ENCODE measurements at regions not wholly inside any gene's neighbourhood (a gene's known extent, or its start where the extent isn't known, plus 50 kb on each side); places are given as distances from the start of the nearest gene placed in this dataset.

- Mint-ChIP-seq H3K4me1 (no peaks in the 10 kb centered on the region), H3K36me3 (no peaks in the 10 kb centered on the region), H3K27ac (no peak overlapping the region), H3K9me3 (peaks cover 0 to 9% (median 3%) of the 10 kb centered on the region in 7 donors), H3K27me3 (no peaks in the 10 kb centered on the region), H3K4me3 (no peak overlapping the region)
- H3K27me3 ChIP-seq (ENCODE audit: control insufficient read depth, insufficient read depth, low read length): no peaks in the 10 kb centered on the region
- ATAC-seq (ENCODE audit: low read depth in 2 of 2): no peak
- DNase-seq: no peak
- peaks cover 0 to 8% of the 10 kb centered on the region in 2 experiments for H3K9me3 ChIP-seq (ENCODE audit: control insufficient read depth in 2 of 2, low read length in 2 of 2)
- H3K4me1 ChIP-seq (ENCODE audit: control insufficient read depth, insufficient read depth, low read length, poor library complexity, severe bottlenecking): no peaks in the 10 kb centered on the region
- H3K36me3 ChIP-seq (ENCODE audit: control insufficient read depth, insufficient read depth, low read length): no peaks in the 10 kb centered on the region
- no peak overlapping the region for H3K27ac ChIP-seq (ENCODE audit: insufficient read depth, low read length, poor library complexity, severe bottlenecking)
- H3K4me3 ChIP-seq (ENCODE audit: low read depth, low read length): no peak overlapping the region
These were observed 540.0 kb upstream of the CNTNAP5 start for GRCh38 chr2:123485056-123485455.

- ATAC-seq (ENCODE audit: low read depth in 2 of 2) (no peak), DNase-seq (no peak)
- Histone ChIP-seq H3K4me3 (ENCODE audit: low read depth, low read length) (no peak overlapping the region), H3K27me3 (ENCODE audit: control insufficient read depth, insufficient read depth, low read length) (no peaks in the 10 kb centered on the region), H3K4me1 (ENCODE audit: control insufficient read depth, insufficient read depth, low read length, poor library complexity, severe bottlenecking) (no peaks in the 10 kb centered on the region), H3K27ac (ENCODE audit: insufficient read depth, low read length, poor library complexity, severe bottlenecking) (no peak overlapping the region), H3K9me3 (ENCODE audit: control insufficient read depth in 2 of 2, low read length in 2 of 2) (peaks cover 0 to 3% of the 10 kb centered on the region in 2 experiments), H3K36me3 (ENCODE audit: control insufficient read depth, insufficient read depth, low read length) (no peaks in the 10 kb centered on the region)
- H3K36me3 Mint-ChIP-seq: no peaks in the 10 kb centered on the region
- no peaks in the 10 kb centered on the region for H3K4me1 Mint-ChIP-seq
- H3K4me3 Mint-ChIP-seq: no peak overlapping the region
- peaks cover 0 to 20% (median 7%) of the 10 kb centered on the region in 7 donors for H3K9me3 Mint-ChIP-seq
- H3K27ac Mint-ChIP-seq: no peak overlapping the region
- H3K27me3 Mint-ChIP-seq: no peaks in the 10 kb centered on the region
These were observed 531.4 kb upstream of the CNTNAP5 start for GRCh38 chr2:123493687-123494086.

GRCh38 chr2:123495241-123495640 is 529.8 kb upstream of the CNTNAP5 start:
- Histone ChIP-seq H3K4me3 (ENCODE audit: low read depth, low read length) (no peak overlapping the region), H3K9me3 (ENCODE audit: control insufficient read depth in 2 of 2, low read length in 2 of 2) (peaks cover 0 to 3% of the 10 kb centered on the region in 2 experiments), H3K27ac (ENCODE audit: insufficient read depth, low read length, poor library complexity, severe bottlenecking) (no peak overlapping the region), H3K27me3 (ENCODE audit: control insufficient read depth, insufficient read depth, low read length) (no peaks in the 10 kb centered on the region), H3K4me1 (ENCODE audit: control insufficient read depth, insufficient read depth, low read length, poor library complexity, severe bottlenecking) (no peaks in the 10 kb centered on the region), H3K36me3 (ENCODE audit: control insufficient read depth, insufficient read depth, low read length) (no peaks in the 10 kb centered on the region)
- DNase-seq: no peak
- H3K4me1 Mint-ChIP-seq: no peaks in the 10 kb centered on the region
- H3K27ac Mint-ChIP-seq: no peak overlapping the region
- H3K36me3 Mint-ChIP-seq: no peaks in the 10 kb centered on the region
- H3K9me3 Mint-ChIP-seq: peaks cover 0 to 20% (median 7%) of the 10 kb centered on the region in 7 donors
- no peak overlapping the region for H3K4me3 Mint-ChIP-seq
- ATAC-seq (ENCODE audit: low read depth in 2 of 2): no peak
- no peaks in the 10 kb centered on the region for H3K27me3 Mint-ChIP-seq

- H3K27me3 Mint-ChIP-seq: no peaks in the 10 kb centered on the region
- no peak overlapping the region for H3K4me3 Mint-ChIP-seq
- no peak for DNase-seq
- Histone ChIP-seq H3K36me3 (ENCODE audit: control insufficient read depth, insufficient read depth, low read length) (no peaks in the 10 kb centered on the region), H3K9me3 (ENCODE audit: control insufficient read depth in 2 of 2, low read length in 2 of 2) (peaks cover 0 to 3% of the 10 kb centered on the region in 2 experiments), H3K4me3 (ENCODE audit: low read depth, low read length) (no peak overlapping the region), H3K27ac (ENCODE audit: insufficient read depth, low read length, poor library complexity, severe bottlenecking) (no peak overlapping the region), H3K27me3 (ENCODE audit: control insufficient read depth, insufficient read depth, low read length) (no peaks in the 10 kb centered on the region), H3K4me1 (ENCODE audit: control insufficient read depth, insufficient read depth, low read length, poor library complexity, severe bottlenecking) (no peaks in the 10 kb centered on the region)
- peaks cover 0 to 14% (median 9%) of the 10 kb centered on the region in 7 donors for H3K9me3 Mint-ChIP-seq
- no peak for ATAC-seq (ENCODE audit: low read depth in 2 of 2)
- no peak overlapping the region for H3K27ac Mint-ChIP-seq
- H3K4me1 Mint-ChIP-seq: no peaks in the 10 kb centered on the region
- no peaks in the 10 kb centered on the region for H3K36me3 Mint-ChIP-seq
These were observed 524.7 kb upstream of the CNTNAP5 start for GRCh38 chr2:123500346-123500745.

- H3K36me3 Mint-ChIP-seq: no peaks in the 10 kb centered on the region
- H3K4me1 ChIP-seq (ENCODE audit: control insufficient read depth, insufficient read depth, low read length, poor library complexity, severe bottlenecking): no peaks in the 10 kb centered on the region
- ATAC-seq (ENCODE audit: low read depth in 2 of 2): no peak
These were observed 524.1 kb upstream of the CNTNAP5 start for GRCh38 chr2:123500988-123501387.

GRCh38 chr2:123502931-123503330 is 522.2 kb upstream of the CNTNAP5 start:
- H3K9me3 Mint-ChIP-seq: peaks cover 0 to 14% (median 4%) of the 10 kb centered on the region in 7 donors
- H3K9me3 ChIP-seq (ENCODE audit: control insufficient read depth in 2 of 2, low read length in 2 of 2): peaks cover 0 to 3% of the 10 kb centered on the region in 2 experiments
- no peaks in the 10 kb centered on the region for H3K4me1 Mint-ChIP-seq
- ATAC-seq (ENCODE audit: low read depth in 2 of 2): no peak
- no peaks in the 10 kb centered on the region for H3K27me3 ChIP-seq (ENCODE audit: control insufficient read depth, insufficient read depth, low read length)
- no peak overlapping the region for H3K27ac ChIP-seq (ENCODE audit: insufficient read depth, low read length, poor library complexity, severe bottlenecking)
- DNase-seq: no peak
- no peaks in the 10 kb centered on the region for H3K27me3 Mint-ChIP-seq
- no peaks in the 10 kb centered on the region for H3K4me1 ChIP-seq (ENCODE audit: control insufficient read depth, insufficient read depth, low read length, poor library complexity, severe bottlenecking)
- H3K27ac Mint-ChIP-seq: no peak overlapping the region
- no peak overlapping the region for H3K4me3 Mint-ChIP-seq
- no peaks in the 10 kb centered on the region for H3K36me3 ChIP-seq (ENCODE audit: control insufficient read depth, insufficient read depth, low read length)
- H3K4me3 ChIP-seq (ENCODE audit: low read depth, low read length): no peak overlapping the region
- H3K36me3 Mint-ChIP-seq: no peaks in the 10 kb centered on the region

More at GRCh38 chr2:123500988-123501387, 524.1 kb upstream of the CNTNAP5 start:
- Histone ChIP-seq H3K4me3 (ENCODE audit: low read depth, low read length) (no peak overlapping the region), H3K27me3 (ENCODE audit: control insufficient read depth, insufficient read depth, low read length) (no peaks in the 10 kb centered on the region), H3K9me3 (ENCODE audit: control insufficient read depth in 2 of 2, low read length in 2 of 2) (peaks cover 0 to 3% of the 10 kb centered on the region in 2 experiments), H3K36me3 (ENCODE audit: control insufficient read depth, insufficient read depth, low read length) (no peaks in the 10 kb centered on the region), H3K27ac (ENCODE audit: insufficient read depth, low read length, poor library complexity, severe bottlenecking) (no peak overlapping the region)
- Mint-ChIP-seq H3K9me3 (peaks cover 0 to 14% (median 9%) of the 10 kb centered on the region in 7 donors), H3K27ac (no peak overlapping the region), H3K4me3 (no peak overlapping the region), H3K4me1 (no peaks in the 10 kb centered on the region), H3K27me3 (no peaks in the 10 kb centered on the region)
- DNase-seq: no peak

- H3K4me1 ChIP-seq (ENCODE audit: control insufficient read depth, insufficient read depth, low read length, poor library complexity, severe bottlenecking): no peaks in the 10 kb centered on the region
- no peak overlapping the region for H3K27ac ChIP-seq (ENCODE audit: insufficient read depth, low read length, poor library complexity, severe bottlenecking)
- H3K36me3 Mint-ChIP-seq: no peaks in the 10 kb centered on the region
- ATAC-seq (ENCODE audit: low read depth in 2 of 2): no peak
- peaks cover 0 to 8% (median 4%) of the 10 kb centered on the region in 7 donors for H3K9me3 Mint-ChIP-seq
- H3K27ac Mint-ChIP-seq: no peak overlapping the region
- H3K9me3 ChIP-seq (ENCODE audit: control insufficient read depth in 2 of 2, low read length in 2 of 2): no peaks in the 10 kb centered on the region
- H3K4me3 Mint-ChIP-seq: no peak overlapping the region
- H3K27me3 Mint-ChIP-seq: no peaks in the 10 kb centered on the region
- no peaks in the 10 kb centered on the region for H3K4me1 Mint-ChIP-seq
- no peak overlapping the region for H3K4me3 ChIP-seq (ENCODE audit: low read depth, low read length)
- no peaks in the 10 kb centered on the region for H3K27me3 ChIP-seq (ENCODE audit: control insufficient read depth, insufficient read depth, low read length)
- H3K36me3 ChIP-seq (ENCODE audit: control insufficient read depth, insufficient read depth, low read length): no peaks in the 10 kb centered on the region
- DNase-seq: no peak
These were observed 512.5 kb upstream of the CNTNAP5 start for GRCh38 chr2:123512547-123512946.

- H3K27me3 ChIP-seq (ENCODE audit: control insufficient read depth, insufficient read depth, low read length): no peaks in the 10 kb centered on the region
- Mint-ChIP-seq H3K4me3 (no peak overlapping the region), H3K36me3 (no peaks in the 10 kb centered on the region), H3K4me1 (no peaks in the 10 kb centered on the region), H3K27ac (no peak overlapping the region), H3K27me3 (no peaks in the 10 kb centered on the region), H3K9me3 (peaks cover 0 to 10% (median 4%) of the 10 kb centered on the region in 7 donors)
- H3K27ac ChIP-seq (ENCODE audit: insufficient read depth, low read length, poor library complexity, severe bottlenecking): no peak overlapping the region
- H3K4me1 ChIP-seq (ENCODE audit: control insufficient read depth, insufficient read depth, low read length, poor library complexity, severe bottlenecking): no peaks in the 10 kb centered on the region
- DNase-seq (no peak), ATAC-seq (ENCODE audit: low read depth in 2 of 2) (no peak)
- no peaks in the 10 kb centered on the region for H3K36me3 ChIP-seq (ENCODE audit: control insufficient read depth, insufficient read depth, low read length)
- H3K4me3 ChIP-seq (ENCODE audit: low read depth, low read length): no peak overlapping the region
- no peaks in the 10 kb centered on the region for H3K9me3 ChIP-seq (ENCODE audit: control insufficient read depth in 2 of 2, low read length in 2 of 2)
These were observed 511.7 kb upstream of the CNTNAP5 start for GRCh38 chr2:123513351-123513750.

Measured in CD4-positive, CD25-positive, alpha-beta regulatory T cell (primary cell).